ENCODE measurements at regions not wholly inside any gene's neighbourhood (a gene's known extent, or its start where the extent isn't known, plus 50 kb on each side); places are given as distances from the start of the nearest gene placed in this dataset.

DNA sequence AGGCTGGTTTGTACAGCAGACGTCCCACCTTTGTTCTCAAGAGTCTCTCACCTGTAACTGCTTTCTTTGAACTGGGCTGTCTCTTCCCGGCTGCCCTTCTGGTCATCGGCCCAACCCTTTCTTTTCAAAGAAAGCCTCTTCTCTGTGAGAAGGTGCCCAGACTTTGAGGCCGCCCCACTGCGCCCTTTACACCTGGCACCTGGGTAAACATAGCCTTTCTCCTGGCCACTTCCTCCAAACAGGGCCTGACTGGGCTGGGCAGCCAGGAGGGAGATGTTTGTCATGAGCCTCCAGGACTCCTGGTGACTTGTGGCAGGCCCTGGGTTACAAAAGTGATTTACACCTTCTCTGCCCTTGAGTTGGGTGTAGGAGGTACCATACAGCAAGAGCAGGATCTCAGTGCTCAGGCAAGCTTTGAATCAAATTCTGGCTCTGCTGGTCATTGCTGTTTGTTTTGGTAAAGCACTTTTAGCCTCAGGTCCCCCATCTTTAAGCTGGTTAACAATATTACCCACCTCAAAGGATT lies 127.2 kb upstream of the CXCL14 start:
- no peak for TF ChIP-seq CEBPB (IDR thresholded peaks at IDR 0.05)
- TF ChIP-seq, protein P1, sequence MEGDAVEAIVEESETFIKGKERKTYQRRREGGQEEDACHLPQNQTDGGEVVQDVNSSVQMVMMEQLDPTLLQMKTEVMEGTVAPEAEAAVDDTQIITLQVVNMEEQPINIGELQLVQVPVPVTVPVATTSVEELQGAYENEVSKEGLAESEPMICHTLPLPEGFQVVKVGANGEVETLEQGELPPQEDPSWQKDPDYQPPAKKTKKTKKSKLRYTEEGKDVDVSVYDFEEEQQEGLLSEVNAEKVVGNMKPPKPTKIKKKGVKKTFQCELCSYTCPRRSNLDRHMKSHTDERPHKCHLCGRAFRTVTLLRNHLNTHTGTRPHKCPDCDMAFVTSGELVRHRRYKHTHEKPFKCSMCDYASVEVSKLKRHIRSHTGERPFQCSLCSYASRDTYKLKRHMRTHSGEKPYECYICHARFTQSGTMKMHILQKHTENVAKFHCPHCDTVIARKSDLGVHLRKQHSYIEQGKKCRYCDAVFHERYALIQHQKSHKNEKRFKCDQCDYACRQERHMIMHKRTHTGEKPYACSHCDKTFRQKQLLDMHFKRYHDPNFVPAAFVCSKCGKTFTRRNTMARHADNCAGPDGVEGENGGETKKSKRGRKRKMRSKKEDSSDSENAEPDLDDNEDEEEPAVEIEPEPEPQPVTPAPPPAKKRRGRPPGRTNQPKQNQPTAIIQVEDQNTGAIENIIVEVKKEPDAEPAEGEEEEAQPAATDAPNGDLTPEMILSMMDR (IDR thresholded peaks at IDR 0.05) = no peak
- TF ChIP-seq, protein P2, sequence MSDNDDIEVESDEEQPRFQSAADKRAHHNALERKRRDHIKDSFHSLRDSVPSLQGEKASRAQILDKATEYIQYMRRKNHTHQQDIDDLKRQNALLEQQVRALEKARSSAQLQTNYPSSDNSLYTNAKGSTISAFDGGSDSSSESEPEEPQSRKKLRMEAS (IDR thresholded peaks at IDR 0.05) = no peak
- no peak for TF ChIP-seq SMC3 (IDR thresholded peaks at IDR 0.05)
- TF ChIP-seq POLR2A (IDR thresholded peaks at IDR 0.05; ENCODE audit: low read length) = no peak
- TF ChIP-seq ZC3H11A (IDR thresholded peaks at IDR 0.05) = no peak
- TF ChIP-seq CHD2 (IDR thresholded peaks at IDR 0.05; ENCODE audit: low read length, partially characterized antibody) = no peak
- TF ChIP-seq TP53 (CRISPR knock-in tag; IDR thresholded peaks at IDR 0.05) = no peak
- TF ChIP-seq, protein P3, sequence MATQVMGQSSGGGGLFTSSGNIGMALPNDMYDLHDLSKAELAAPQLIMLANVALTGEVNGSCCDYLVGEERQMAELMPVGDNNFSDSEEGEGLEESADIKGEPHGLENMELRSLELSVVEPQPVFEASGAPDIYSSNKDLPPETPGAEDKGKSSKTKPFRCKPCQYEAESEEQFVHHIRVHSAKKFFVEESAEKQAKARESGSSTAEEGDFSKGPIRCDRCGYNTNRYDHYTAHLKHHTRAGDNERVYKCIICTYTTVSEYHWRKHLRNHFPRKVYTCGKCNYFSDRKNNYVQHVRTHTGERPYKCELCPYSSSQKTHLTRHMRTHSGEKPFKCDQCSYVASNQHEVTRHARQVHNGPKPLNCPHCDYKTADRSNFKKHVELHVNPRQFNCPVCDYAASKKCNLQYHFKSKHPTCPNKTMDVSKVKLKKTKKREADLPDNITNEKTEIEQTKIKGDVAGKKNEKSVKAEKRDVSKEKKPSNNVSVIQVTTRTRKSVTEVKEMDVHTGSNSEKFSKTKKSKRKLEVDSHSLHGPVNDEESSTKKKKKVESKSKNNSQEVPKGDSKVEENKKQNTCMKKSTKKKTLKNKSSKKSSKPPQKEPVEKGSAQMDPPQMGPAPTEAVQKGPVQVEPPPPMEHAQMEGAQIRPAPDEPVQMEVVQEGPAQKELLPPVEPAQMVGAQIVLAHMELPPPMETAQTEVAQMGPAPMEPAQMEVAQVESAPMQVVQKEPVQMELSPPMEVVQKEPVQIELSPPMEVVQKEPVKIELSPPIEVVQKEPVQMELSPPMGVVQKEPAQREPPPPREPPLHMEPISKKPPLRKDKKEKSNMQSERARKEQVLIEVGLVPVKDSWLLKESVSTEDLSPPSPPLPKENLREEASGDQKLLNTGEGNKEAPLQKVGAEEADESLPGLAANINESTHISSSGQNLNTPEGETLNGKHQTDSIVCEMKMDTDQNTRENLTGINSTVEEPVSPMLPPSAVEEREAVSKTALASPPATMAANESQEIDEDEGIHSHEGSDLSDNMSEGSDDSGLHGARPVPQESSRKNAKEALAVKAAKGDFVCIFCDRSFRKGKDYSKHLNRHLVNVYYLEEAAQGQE (IDR thresholded peaks at IDR 0.05) = no peak

Measured in A549 (cell line).